Prostate gland (tissue), 2 donors: ENCODE measurements at regions not wholly inside any gene's neighbourhood (a gene's known extent, or its start where the extent isn't known, plus 50 kb on each side); places are given as distances from the start of the nearest gene placed in this dataset.

Experiments
- DNase-seq: peaks from one replicate; pipeline ENCODE4 v3.0.0-alpha.2; 2019; ENCODE audit warnings: low spot score
- H3K27ac ChIP-seq, 2 donors: fragments of 200-600 bp; sonication (generic); 2 replicates each; pipeline ENCODE4 v1.5.1; 2017 to 2019
- H3K27me3 ChIP-seq: fragments of 200-600 bp; sonication (generic); replicated peaks from 2 replicates; pipeline ENCODE4 v1.5.1; 2019; ENCODE audit not compliant: insufficient read depth
- H3K36me3 ChIP-seq, 2 donors: fragments of 200-600 bp; sonication (generic); 1 replicate in 1 of 2; 2 replicates in 1 of 2; pipeline versions ENCODE4 v1.5.1 to v1.8.1; 2017 to 2019
- H3K4me1 ChIP-seq: fragments of 200-600 bp; sonication (generic); replicated peaks from 2 replicates; pipeline ENCODE4 v1.5.1; 2019
- H3K4me3 ChIP-seq, 2 donors: fragments of 200-600 bp; sonication (generic); 2 replicates each; pipeline ENCODE4 v1.5.1; 2017 to 2019
- H3K9me3 ChIP-seq: fragments of 200-600 bp; sonication (generic); 2 replicates; pipeline ENCODE4 v1.5.1; 2017
- POLR2A ChIP-seq: fragments of 450-650 bp; IDR thresholded peaks from one replicate; pipeline ENCODE4 v1.6.1; 2016; ENCODE audit warnings: antibody characterized with exemption, mild to moderate bottlenecking
- POLR2AphosphoS5 ChIP-seq: sonication (generic); formaldehyde crosslinking; IDR thresholded peaks from one replicate; pipeline ENCODE4 v1.6.1; 2017; ENCODE audit warnings: antibody characterized with exemption
- whole genome bisulfite sequencing: methylation state at CpG from one replicate; pipeline ENCODE4 v1.1.5; 2018; 5-methylcytosine and 5-hydroxymethylcytosine counted together
- intact Hi-C: fragments of 100-400 bp; cut with DNase I; formaldehyde crosslinking; loops from one replicate; pipeline ENCODE4 v1.14.2; 2022
- TF ChIP-seq, protein P1 (sequence below), 4 experiments: fragments of 200-600 bp in 2 of 4; fragments of 450-650 bp in 2 of 4; sonication (generic) in 2 of 4; IDR thresholded peaks; 1 replicate in 3 of 4; 2 replicates in 1 of 4; pipeline ENCODE4 v1.5.1; 2016 to 2019; ENCODE audit warnings: antibody characterized with exemption in 4 of 4, mild to moderate bottlenecking in 2 of 4, moderate library complexity in 2 of 4

DNA sequence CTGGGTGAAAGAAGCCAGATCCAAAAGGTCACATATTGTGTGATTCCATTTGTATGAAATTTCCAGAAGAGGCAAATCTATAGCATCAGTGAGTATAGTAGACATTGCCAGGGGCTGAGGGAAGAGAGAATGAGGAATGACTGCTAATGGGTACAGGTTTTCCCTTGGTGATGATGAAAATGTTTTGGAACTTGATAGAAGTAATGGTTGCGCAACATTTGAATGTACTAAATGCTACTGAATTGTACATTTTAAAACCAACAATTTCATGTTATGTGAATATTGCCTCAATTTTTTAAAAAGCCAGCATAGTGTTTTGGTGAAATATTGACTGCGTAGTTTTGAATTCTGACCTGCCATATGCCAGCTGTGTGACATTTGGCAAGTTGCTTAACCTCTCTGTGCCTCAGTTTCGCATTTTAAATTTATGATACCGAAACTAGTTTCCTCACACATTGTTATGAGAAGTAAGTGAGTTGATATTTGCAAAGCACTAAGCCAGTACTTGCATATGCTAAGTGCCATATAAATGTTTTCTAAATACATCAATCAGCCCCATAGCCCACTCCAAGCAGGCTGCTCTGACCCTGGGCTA lies 75.4 kb upstream of the TMEM45B start:
- no peaks in the 10 kb centered on the region for H3K9me3 ChIP-seq
- 98% methylated on average over 4 of the region's 4 CpGs for WGBS
- no peak overlapping the region for H3K27ac ChIP-seq
- H3K27me3 ChIP-seq = no peaks in the 10 kb centered on the region
- DNase-seq = no peak
- TF ChIP-seq POLR2AphosphoS5 (no peak), POLR2A (no peak)
- TF ChIP-seq, protein P1, sequence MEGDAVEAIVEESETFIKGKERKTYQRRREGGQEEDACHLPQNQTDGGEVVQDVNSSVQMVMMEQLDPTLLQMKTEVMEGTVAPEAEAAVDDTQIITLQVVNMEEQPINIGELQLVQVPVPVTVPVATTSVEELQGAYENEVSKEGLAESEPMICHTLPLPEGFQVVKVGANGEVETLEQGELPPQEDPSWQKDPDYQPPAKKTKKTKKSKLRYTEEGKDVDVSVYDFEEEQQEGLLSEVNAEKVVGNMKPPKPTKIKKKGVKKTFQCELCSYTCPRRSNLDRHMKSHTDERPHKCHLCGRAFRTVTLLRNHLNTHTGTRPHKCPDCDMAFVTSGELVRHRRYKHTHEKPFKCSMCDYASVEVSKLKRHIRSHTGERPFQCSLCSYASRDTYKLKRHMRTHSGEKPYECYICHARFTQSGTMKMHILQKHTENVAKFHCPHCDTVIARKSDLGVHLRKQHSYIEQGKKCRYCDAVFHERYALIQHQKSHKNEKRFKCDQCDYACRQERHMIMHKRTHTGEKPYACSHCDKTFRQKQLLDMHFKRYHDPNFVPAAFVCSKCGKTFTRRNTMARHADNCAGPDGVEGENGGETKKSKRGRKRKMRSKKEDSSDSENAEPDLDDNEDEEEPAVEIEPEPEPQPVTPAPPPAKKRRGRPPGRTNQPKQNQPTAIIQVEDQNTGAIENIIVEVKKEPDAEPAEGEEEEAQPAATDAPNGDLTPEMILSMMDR (IDR thresholded peaks at IDR 0.05) = no peak
- no peak overlapping the region for H3K4me3 ChIP-seq
- intact Hi-C loops = loop anchor here (10.0 kb wide), 1 partner anchor 855 kb away; no protein-coding TSS in a partner anchor
- H3K4me1 ChIP-seq = no peaks in the 10 kb centered on the region
- H3K36me3 ChIP-seq = no peaks in the 10 kb centered on the region

- TF ChIP-seq POLR2A = no peak
- TF ChIP-seq, protein P1 (IDR thresholded peaks at IDR 0.05) = no peak
- TF ChIP-seq POLR2AphosphoS5 = no peak
- H3K27ac ChIP-seq = no peak overlapping the region
- intact Hi-C loops = loop anchor here (10.0 kb wide), 1 partner anchor 858 kb away; no protein-coding TSS in a partner anchor
- no peaks in the 10 kb centered on the region for H3K27me3 ChIP-seq
- H3K9me3 ChIP-seq = no peaks in the 10 kb centered on the region
- H3K4me3 ChIP-seq = no peak overlapping the region
- 84% methylated on average over 25 of the region's 25 CpGs for WGBS
- DNase-seq = no peak
- H3K4me1 ChIP-seq = no peaks in the 10 kb centered on the region
- H3K36me3 ChIP-seq = no peaks in the 10 kb centered on the region
Observed at GRCh38 chr11:129743112-129743815, 72.4 kb upstream of the TMEM45B start.

DNA sequence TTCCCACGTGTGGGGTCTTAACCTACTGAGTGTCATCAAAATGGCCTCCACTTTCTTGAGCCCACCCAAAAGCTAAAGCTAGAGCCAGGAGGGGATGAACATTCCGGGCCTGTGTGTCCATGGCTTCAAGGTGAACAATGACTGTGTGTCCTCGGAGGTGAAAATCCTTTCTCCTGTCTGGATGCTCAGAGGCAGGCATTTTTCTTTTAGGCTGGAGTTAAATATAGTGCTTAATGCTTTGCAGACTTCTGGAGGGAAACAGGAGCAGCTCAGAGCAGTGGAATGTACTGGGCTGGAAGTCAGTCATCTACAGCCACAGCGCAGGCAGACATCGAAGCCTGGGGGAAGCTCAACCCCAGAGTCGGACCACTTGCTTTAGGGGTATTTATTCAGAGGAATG lies 68.6 kb upstream of the TMEM45B start:
- WGBS = 84% methylated on average over 6 of the region's 6 CpGs
- Histone ChIP-seq H3K4me1 (no peaks in the 10 kb centered on the region), H3K27ac (no peak overlapping the region), H3K27me3 (no peaks in the 10 kb centered on the region), H3K4me3 (no peak overlapping the region), H3K9me3 (no peaks in the 10 kb centered on the region), H3K36me3 (no peaks in the 10 kb centered on the region)
- intact Hi-C loops = loop anchor here (10.0 kb wide), 1 partner anchor 862 kb away; no protein-coding TSS in a partner anchor
- TF ChIP-seq POLR2A (no peak), POLR2AphosphoS5 (no peak)
- TF ChIP-seq, protein P1 (IDR thresholded peaks at IDR 0.05) = no peak
- DNase-seq = no peak

DNA sequence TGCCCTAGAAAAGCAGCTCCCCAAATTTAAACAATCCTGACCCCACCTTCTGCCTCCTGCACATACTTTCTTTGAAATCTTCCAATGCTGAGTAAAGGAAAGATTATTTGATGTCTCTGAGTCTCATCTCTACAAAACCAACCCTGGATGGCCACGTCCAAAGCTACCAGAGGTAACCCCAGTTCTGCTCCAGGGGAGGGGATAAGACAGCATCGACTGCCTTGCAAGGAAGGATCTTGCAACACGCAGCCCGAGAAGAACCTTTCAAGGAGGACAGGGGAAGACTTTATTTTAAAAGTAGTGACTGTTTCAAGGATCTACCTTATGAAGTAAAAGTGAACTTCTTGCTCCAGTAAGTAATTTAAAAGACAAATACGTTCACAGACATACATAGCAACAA lies 66.5 kb upstream of the TMEM45B start:
- intact Hi-C loops = loop anchor here (10.0 kb wide), 1 partner anchor 864 kb away; no protein-coding TSS in a partner anchor
- H3K4me3 ChIP-seq = no peak overlapping the region
- 80% methylated on average over 5 of the region's 5 CpGs for WGBS
- DNase-seq = no peak
- no peaks in the 10 kb centered on the region for H3K9me3 ChIP-seq
- no peak overlapping the region for H3K27ac ChIP-seq
- no peaks in the 10 kb centered on the region for H3K36me3 ChIP-seq
- no peaks in the 10 kb centered on the region for H3K27me3 ChIP-seq
- no peak for TF ChIP-seq POLR2A
- no peak for TF ChIP-seq POLR2AphosphoS5
- TF ChIP-seq, protein P1 (IDR thresholded peaks at IDR 0.05) = no peak
- no peaks in the 10 kb centered on the region for H3K4me1 ChIP-seq
